Stimulated activated CD8-positive, alpha-beta memory T cell treated with anti-CD3 and anti-CD28 coated beads, Interleukin-15, amount 100 ng/mL, for 48 hours (primary cell): ENCODE measurements at regions not wholly inside any gene's neighbourhood (a gene's known extent, or its start where the extent isn't known, plus 50 kb on each side); places are given as distances from the start of the nearest gene placed in this dataset.

ENCODE experiments used
- DNase-seq, 2 donors: peaks; one replicate each; pipeline ENCODE4 v3.0.0-alpha.2; 2020; ENCODE audit warnings: low read depth in 2 of 2

DNA sequence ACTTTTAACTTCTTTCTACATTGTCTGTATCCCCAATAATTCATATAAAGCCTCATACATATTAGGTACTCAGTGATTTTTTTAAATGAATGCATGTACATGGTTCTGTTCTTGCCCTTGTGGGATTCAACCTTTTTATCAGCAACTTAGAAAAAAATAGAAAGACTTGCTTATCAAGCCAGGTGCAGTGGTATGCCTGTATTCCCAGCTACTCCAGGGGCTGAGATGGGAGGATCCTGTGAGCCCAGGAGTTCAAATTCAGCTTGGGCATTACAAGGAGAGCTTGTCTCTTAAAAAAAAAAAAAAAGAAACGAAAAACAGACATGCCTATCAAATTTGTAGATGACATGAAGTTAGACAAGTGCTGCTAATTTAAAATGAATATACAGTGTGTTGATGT, 54.2 kb upstream of the MYCBP2 start:
- no peak for DNase-seq

- no peak for DNase-seq
Observed at GRCh38 chr13:77379508-77379907, 52.6 kb upstream of the MYCBP2 start.

GRCh38 chr13:77378662-77379061, 51.8 kb upstream of the MYCBP2 start:
- DNase-seq = no peak

- DNase-seq = no peak
Observed at GRCh38 chr13:77377016-77377415, 50.1 kb upstream of the MYCBP2 start.
